Erythroblast (primary cell): ENCODE measurements at regions not wholly inside any gene's neighbourhood (a gene's known extent, or its start where the extent isn't known, plus 50 kb on each side); places are given as distances from the start of the nearest gene placed in this dataset.

Source experiments
- GATA1 ChIP-seq: IDR thresholded peaks from 2 replicates; pipeline ENCODE4 v1.6.1; 2011; ENCODE audit warnings: low read depth, mild to moderate bottlenecking, control low read depth, low read length, moderate library complexity
- POLR2A ChIP-seq: IDR thresholded peaks from 2 replicates; pipeline ENCODE4 v1.6.1; 2011; ENCODE audit warnings: mild to moderate bottlenecking, low read length

DNA sequence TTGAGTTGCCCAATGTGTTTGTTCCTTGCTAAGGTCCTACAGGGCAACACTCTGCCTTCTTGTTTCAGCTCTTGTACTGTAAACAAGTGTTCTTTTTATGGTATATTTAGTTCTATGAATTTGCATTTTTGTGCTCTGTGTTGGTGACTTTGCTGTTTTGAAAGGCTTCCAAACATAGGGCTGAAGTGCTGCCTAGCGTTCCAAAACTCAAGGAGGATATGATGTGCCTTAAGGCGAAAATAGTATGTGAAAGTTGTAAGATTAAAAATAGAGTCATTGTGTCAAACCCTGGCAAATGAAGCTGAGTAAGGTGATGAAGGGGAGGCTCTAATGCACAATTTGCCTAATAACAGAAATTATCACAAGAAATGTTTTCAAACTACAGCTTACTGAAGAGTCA, 372.7 kb upstream of the TOM1L1 start:
- no peak for TF ChIP-seq POLR2A
- TF ChIP-seq GATA1: no peak
